WTC11 (cell line): ENCODE measurements at regions not wholly inside any gene's neighbourhood (a gene's known extent, or its start where the extent isn't known, plus 50 kb on each side); places are given as distances from the start of the nearest gene placed in this dataset.
A peak's percentile ranks its signal among the peaks of the same experiment; 100 is the strongest.

Source experiments
- ATAC-seq: fragments of 200-7000 bp; cut with Tn5 transposase; 2 replicates; pipeline ENCODE4 v1.10.0; 2021; ENCODE audit warnings: mild to moderate bottlenecking, moderate library complexity
- CTCF ChIA-PET: fragments of 300-600 bp; sonication (Branson Sonifier 250); formaldehyde crosslinking; loops from one replicate; lab custom pipeline; 2021; ENCODE audit warnings: antibody characterized with exemption; lab: Charles Lee
- POLR2A ChIA-PET: fragments of 350-600 bp; sonication (Branson Sonifier 250); formaldehyde crosslinking; loops from one replicate; lab custom pipeline; 2021; ENCODE audit warnings: antibody characterized with exemption; lab: Charles Lee
- DNase-seq: peaks from one replicate; pipeline ENCODE4 v3.0.0; 2021; ENCODE audit warnings: low spot score
- H3K27ac Mint-ChIP-seq: 2 replicates; pipeline ENCODE4 v1.8.0; 2021; ENCODE audit warnings: mixed read lengths
- H3K27me3 Mint-ChIP-seq: 2 replicates; pipeline ENCODE4 v1.8.0; 2021; ENCODE audit warnings: low read depth, mild to moderate bottlenecking, moderate library complexity, mixed read lengths
- H3K36me3 Mint-ChIP-seq: 2 replicates; pipeline ENCODE4 v1.8.0; 2021; ENCODE audit warnings: mixed read lengths
- H3K4me1 Mint-ChIP-seq: 2 replicates; pipeline ENCODE4 v1.8.0; 2022; ENCODE audit warnings: mixed read lengths
- H3K4me3 Mint-ChIP-seq: 2 replicates; pipeline ENCODE4 v1.8.0; 2021; ENCODE audit warnings: mild to moderate bottlenecking, moderate library complexity, mixed read lengths
- H3K9me3 Mint-ChIP-seq: 2 replicates; pipeline ENCODE4 v1.8.0; 2021; ENCODE audit warnings: mixed read lengths
- CREB1 ChIP-seq: sonication (generic); formaldehyde crosslinking; IDR thresholded peaks from 2 replicates; pipeline ENCODE4 v1.8.0; 2023; ENCODE audit warnings: mild to moderate bottlenecking, missing genetic modification reagents
- FOXJ3 ChIP-seq: sonication (generic); formaldehyde crosslinking; IDR thresholded peaks from 2 replicates; pipeline ENCODE4 v1.9.0; 2021; ENCODE audit warnings: missing genetic modification reagents, mild to moderate bottlenecking, borderline replicate concordance
- HMGXB4 ChIP-seq: sonication (generic); formaldehyde crosslinking; IDR thresholded peaks from 2 replicates; pipeline ENCODE4 v1.8.1; 2023; ENCODE audit warnings: mild to moderate bottlenecking, moderate library complexity, missing genetic modification reagents
- NR3C1 ChIP-seq: sonication (generic); formaldehyde crosslinking; conservative IDR thresholded peaks from 2 replicates; pipeline ENCODE4 v1.8.1; 2023; ENCODE audit warnings: low read depth, mild to moderate bottlenecking, missing genetic modification reagents
- OVOL2 ChIP-seq: fragments of 250-450 bp; sonication (Bioruptor Pico); IDR thresholded peaks from 2 replicates; pipeline ENCODE4 v1.9.0; 2021; ENCODE audit warnings: mild to moderate bottlenecking, borderline replicate concordance
- PRDM15 ChIP-seq: sonication (generic); formaldehyde crosslinking; IDR thresholded peaks from 2 replicates; pipeline ENCODE4 v1.8.0; 2022; ENCODE audit warnings: missing genetic modification reagents
- TCF7 ChIP-seq: sonication (generic); formaldehyde crosslinking; IDR thresholded peaks from 2 replicates; pipeline ENCODE4 v1.8.0; 2022; ENCODE audit warnings: mild to moderate bottlenecking, low read depth, missing genetic modification reagents, moderate library complexity
- TEAD4 ChIP-seq: sonication (generic); formaldehyde crosslinking; IDR thresholded peaks from 2 replicates; pipeline ENCODE4 v1.8.0; 2022; ENCODE audit warnings: mild to moderate bottlenecking, missing genetic modification reagents
- USF1 ChIP-seq: sonication (generic); formaldehyde crosslinking; IDR thresholded peaks from 2 replicates; pipeline ENCODE4 v1.8.0; 2022; ENCODE audit warnings: mild to moderate bottlenecking, missing genetic modification reagents
- USF2 ChIP-seq: sonication (generic); formaldehyde crosslinking; IDR thresholded peaks from 2 replicates; pipeline ENCODE4 v1.8.1; 2023; ENCODE audit warnings: mild to moderate bottlenecking, missing genetic modification reagents, moderate library complexity
- ZBTB21 ChIP-seq: sonication (generic); formaldehyde crosslinking; IDR thresholded peaks from 2 replicates; pipeline ENCODE4 v1.8.1; 2023; ENCODE audit warnings: mild to moderate bottlenecking, missing genetic modification reagents, borderline replicate concordance
- ZMAT4 ChIP-seq: fragments of 250-450 bp; sonication (Bioruptor Pico); IDR thresholded peaks from 2 replicates; pipeline ENCODE4 v1.9.0; 2021; ENCODE audit warnings: mild to moderate bottlenecking
- ZNF138 ChIP-seq: sonication (generic); formaldehyde crosslinking; conservative IDR thresholded peaks from 2 replicates; pipeline ENCODE4 v1.8.1; 2022; ENCODE audit warnings: mild to moderate bottlenecking, moderate library complexity, missing genetic modification reagents
- ZNF396 ChIP-seq: fragments of 250-450 bp; sonication (Bioruptor Pico); IDR thresholded peaks from 2 replicates; pipeline ENCODE4 v1.8.0; 2021; ENCODE audit warnings: mild to moderate bottlenecking, moderate library complexity, borderline replicate concordance
- ZNF416 ChIP-seq: fragments of 250-450 bp; sonication (Bioruptor Pico); IDR thresholded peaks from 2 replicates; pipeline ENCODE4 v1.9.0; 2021; ENCODE audit warnings: mild to moderate bottlenecking, inconsistent platforms
- ZNF512 ChIP-seq: sonication (generic); formaldehyde crosslinking; IDR thresholded peaks from 2 replicates; pipeline ENCODE4 v1.8.1; 2022; ENCODE audit warnings: missing genetic modification reagents, borderline replicate concordance
- ZSCAN18 ChIP-seq: fragments of 250-450 bp; sonication (Bioruptor Pico); IDR thresholded peaks from 2 replicates; pipeline ENCODE4 v2.1.2; 2022; ENCODE audit warnings: mild to moderate bottlenecking, moderate library complexity

- TF ChIP-seq ZSCAN18 (CRISPR knock-in tag) (no peak), TCF7 (no peak), TEAD4 (CRISPR knock-in tag) (no peak)
- TF ChIP-seq, all 79 proteins: peak for 0
Observed at GRCh38 chr16:5884339-5884738, 786.7 kb upstream of the EEF2KMT start (continued).

GRCh38 chr16:5882087-5882640 lies 784.6 kb upstream of the EEF2KMT start:
- Mint-ChIP-seq H3K27me3 (peaks cover 7% of the 10 kb centered on the region), H3K9me3 (peaks cover 90% of the 10 kb centered on the region), H3K4me1 (no peaks in the 10 kb centered on the region), H3K27ac (no peak overlapping the region), H3K4me3 (no peak overlapping the region), H3K36me3 (peaks cover 89% of the 10 kb centered on the region)
- DNase-seq (no peak), ATAC-seq (no peak)
- TF ChIP-seq USF2 (0 out of 2 replicates have a peak, but pooled peaks have one; percentile 19), ZBTB21 (CRISPR knock-in tag) (no peak)
- ChIA-PET POLR2A (no interaction called here), CTCF (no interaction called here)

GRCh38 chr16:5875416-5875815 lies 777.8 kb upstream of the EEF2KMT start:
- ChIA-PET CTCF (no interaction called here), POLR2A (no interaction called here)
- H3K27me3 Mint-ChIP-seq, result peaks cover 16% of the 10 kb centered on the region
- peaks cover 87% of the 10 kb centered on the region for H3K36me3 Mint-ChIP-seq
- peaks cover 93% of the 10 kb centered on the region for H3K9me3 Mint-ChIP-seq
- no peak overlapping the region for H3K4me3 Mint-ChIP-seq
- no peaks in the 10 kb centered on the region for H3K4me1 Mint-ChIP-seq
- no peak for DNase-seq
- no peak for ATAC-seq
- no peak overlapping the region for H3K27ac Mint-ChIP-seq
- TF ChIP-seq PRDM15 (CRISPR knock-in tag) (no peak), HMGXB4 (no peak), USF1 (CRISPR knock-in tag) (no peak), NR3C1 (no peak), FOXJ3 (CRISPR knock-in tag) (no peak), ZNF138 (CRISPR knock-in tag) (no peak)

- ChIA-PET CTCF (no interaction called here), POLR2A (no interaction called here)
- Mint-ChIP-seq H3K4me1 (no peaks in the 10 kb centered on the region), H3K9me3 (peaks cover 92% of the 10 kb centered on the region), H3K36me3 (peaks cover 86% of the 10 kb centered on the region), H3K27ac (no peak overlapping the region), H3K27me3 (peaks cover 13% of the 10 kb centered on the region), H3K4me3 (no peak overlapping the region)
- ATAC-seq (no peak), DNase-seq (no peak)
- no peak for TF ChIP-seq ZNF396
- no peak for TF ChIP-seq CREB1 (CRISPR knock-in tag)
- no peak for TF ChIP-seq OVOL2
- no peak for TF ChIP-seq ZNF416 (CRISPR knock-in tag)
- TF ChIP-seq ZMAT4 (CRISPR knock-in tag), result no peak
- no peak for TF ChIP-seq ZNF512
- TF ChIP-seq USF1 (CRISPR knock-in tag), result no peak
Observed at GRCh38 chr16:5874899-5875298, 777.3 kb upstream of the EEF2KMT start.
